ENCODE measurements at regions not wholly inside any gene's neighbourhood (a gene's known extent, or its start where the extent isn't known, plus 50 kb on each side); places are given as distances from the start of the nearest gene placed in this dataset.

DNA sequence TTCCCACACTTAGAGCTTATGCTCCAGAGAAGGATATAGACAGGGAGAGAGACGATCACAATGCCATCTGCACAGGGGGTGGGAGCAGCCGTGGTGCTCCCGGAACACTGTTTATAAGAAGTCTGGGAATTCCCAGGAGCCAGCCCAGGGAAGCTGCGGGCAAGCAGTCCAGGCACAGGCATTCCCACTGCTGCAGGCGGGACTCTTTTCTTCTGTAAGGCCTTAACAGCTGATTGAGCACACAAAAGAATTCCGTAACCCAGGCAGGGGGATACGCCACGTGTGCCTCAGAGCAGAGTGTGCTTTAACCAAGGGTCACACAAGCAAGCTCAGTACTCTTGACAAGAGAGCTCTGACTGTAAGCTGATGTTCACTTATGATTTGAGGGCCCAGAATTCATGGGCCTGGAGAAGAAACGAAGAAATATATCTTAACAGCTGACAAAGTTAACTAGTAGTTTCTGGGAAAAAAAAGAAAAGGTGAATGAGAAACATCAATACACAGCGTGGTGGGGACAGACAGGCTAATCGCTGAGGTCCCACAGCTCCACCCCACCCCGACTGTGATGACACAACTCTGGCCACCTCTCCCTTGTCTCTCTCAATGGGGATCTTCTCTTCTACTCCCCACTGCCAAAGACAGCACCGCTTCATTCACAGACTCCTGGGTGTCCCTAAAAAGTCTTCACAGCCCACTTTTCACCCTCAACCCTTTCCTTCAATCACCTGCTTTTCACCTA lies 85.9 kb upstream of the SIMC1 start:
- Histone ChIP-seq H3K4me2 (no peak overlapping the region), H3K9ac (no peak overlapping the region), H3K4me1 (no peaks in the 10 kb centered on the region), H3K36me3 (no peaks in the 10 kb centered on the region), H4K20me1 (no peaks in the 10 kb centered on the region; a peak in 1 of 22 replicates), H3K9me3 (replicated peaks in 1 of 11) (no peaks in the 10 kb centered on the region), H3K27me3 (no peaks in the 10 kb centered on the region), H3K4me3 (no peak overlapping the region), H3K27ac (no peak overlapping the region)
- no peak for TF ChIP-seq Cebpa-rat (IDR thresholded peaks at IDR 0.05)

DNA sequence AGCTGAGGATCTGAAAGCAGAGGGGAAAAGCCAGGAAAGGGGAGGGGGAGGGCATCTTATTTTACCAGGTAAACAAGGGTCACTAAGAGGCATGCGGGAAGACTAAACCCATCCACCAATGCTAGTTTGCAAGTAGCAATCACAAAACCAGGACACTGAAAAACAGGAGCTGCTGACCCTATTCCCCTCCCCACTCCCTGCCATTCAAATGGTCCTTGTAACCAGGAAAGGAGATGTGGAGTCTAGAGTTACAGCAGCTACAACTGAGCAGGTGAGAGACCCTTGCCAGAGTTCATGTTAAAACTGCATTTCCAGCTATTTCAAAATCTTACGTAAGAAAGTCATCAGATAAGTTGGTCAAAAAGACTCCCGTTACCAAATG lies 85.3 kb upstream of the SIMC1 start:
- Histone ChIP-seq H3K27me3 (no peaks in the 10 kb centered on the region), H3K9me3 (replicated peaks in 1 of 11) (no peaks in the 10 kb centered on the region), H3K4me2 (no peak overlapping the region), H3K27ac (no peak overlapping the region), H3K36me3 (no peaks in the 10 kb centered on the region), H3K4me3 (no peak overlapping the region), H3K4me1 (no peaks in the 10 kb centered on the region), H4K20me1 (no peaks in the 10 kb centered on the region; a peak in 1 of 22 replicates), H3K9ac (no peak overlapping the region)
- no peak for TF ChIP-seq Cebpa-rat (IDR thresholded peaks at IDR 0.05)

DNA sequence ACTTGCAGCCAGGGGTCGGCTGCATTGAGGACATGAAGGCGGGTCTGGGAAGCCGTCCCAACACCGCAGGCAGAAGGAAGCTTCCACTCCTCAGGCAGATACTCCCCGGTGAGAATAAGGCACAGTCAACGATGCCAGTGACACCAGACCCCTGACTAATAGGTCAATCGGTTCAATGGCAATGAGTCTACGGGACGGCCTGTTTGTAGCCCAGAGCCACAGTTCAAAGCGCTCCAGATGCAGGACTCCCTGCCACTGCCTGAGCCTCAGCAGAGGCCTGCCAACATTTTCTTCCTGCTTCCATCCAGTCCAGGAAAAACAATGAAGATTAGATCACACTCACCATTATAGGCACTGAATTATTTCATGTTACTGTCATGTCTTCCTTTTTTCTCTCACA lies 84.5 kb upstream of the SIMC1 start:
- H4K20me1 ChIP-seq = no peaks in the 10 kb centered on the region; a peak in 1 of 22 replicates
- no peaks in the 10 kb centered on the region for H3K9me3 ChIP-seq (replicated peaks in 1 of 11)
- H3K9ac ChIP-seq = no peak overlapping the region
- H3K4me1 ChIP-seq = no peaks in the 10 kb centered on the region
- no peak overlapping the region for H3K4me2 ChIP-seq
- H3K4me3 ChIP-seq = no peak overlapping the region
- no peak for TF ChIP-seq Cebpa-rat (IDR thresholded peaks at IDR 0.05)
- no peaks in the 10 kb centered on the region for H3K36me3 ChIP-seq
- no peaks in the 10 kb centered on the region for H3K27me3 ChIP-seq
- H3K27ac ChIP-seq = no peak overlapping the region

DNA sequence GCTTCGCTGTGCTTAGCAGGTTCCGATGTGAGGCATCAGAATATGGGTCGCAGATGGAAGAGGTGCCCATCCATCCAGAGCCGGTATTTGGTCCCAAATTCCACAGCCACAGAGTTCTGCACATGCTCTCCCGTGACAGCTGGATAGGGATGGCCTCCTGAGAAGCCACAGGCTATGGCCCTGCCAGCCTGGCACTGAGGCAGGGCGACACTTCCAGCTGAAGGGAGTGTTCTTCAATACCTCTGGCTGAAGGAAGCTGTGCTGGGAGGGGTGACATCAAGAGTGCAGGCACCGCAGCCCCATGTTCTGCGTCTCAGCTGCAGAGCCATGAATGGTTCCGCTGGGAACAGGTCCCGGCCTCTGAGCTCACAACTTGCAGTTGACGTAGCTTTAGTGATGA lies 83.4 kb upstream of the SIMC1 start:
- no peak overlapping the region for H3K27ac ChIP-seq
- no peak for TF ChIP-seq Cebpa-rat (IDR thresholded peaks at IDR 0.05)
- H3K4me1 ChIP-seq = peaks cover 0 to 4% (median 0%) of the 10 kb centered on the region in 10 experiments; a peak in 2 of 20 replicates
- no peaks in the 10 kb centered on the region for H3K9me3 ChIP-seq (replicated peaks in 1 of 11)
- no peak overlapping the region for H3K4me3 ChIP-seq
- H3K4me2 ChIP-seq = no peak overlapping the region
- no peaks in the 10 kb centered on the region for H3K36me3 ChIP-seq
- no peaks in the 10 kb centered on the region; a peak in 1 of 22 replicates for H4K20me1 ChIP-seq
- no peaks in the 10 kb centered on the region for H3K27me3 ChIP-seq
- H3K9ac ChIP-seq = no peak overlapping the region

DNA sequence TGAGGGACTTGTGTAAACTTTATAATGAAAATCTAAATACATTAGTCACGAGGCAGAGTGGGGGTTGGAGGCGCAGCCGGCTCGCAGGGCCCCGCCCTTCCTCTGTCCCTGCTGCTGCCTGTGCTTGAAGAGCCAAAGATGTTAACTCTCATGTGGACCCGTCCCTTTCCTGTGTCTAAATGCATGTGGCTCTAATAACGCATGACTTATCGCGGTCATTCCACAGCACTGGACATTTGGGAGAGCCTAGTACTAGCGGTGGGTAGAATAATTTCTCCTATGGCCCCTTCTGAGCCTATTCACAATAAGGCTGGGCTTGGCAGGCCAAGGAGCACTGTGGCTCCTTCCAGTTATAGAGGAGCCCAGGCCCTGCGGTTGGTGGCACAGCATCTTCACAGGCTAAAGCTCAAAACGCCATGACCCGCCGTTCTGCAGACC lies 82.3 kb upstream of the SIMC1 start:
- H3K36me3 ChIP-seq = no peaks in the 10 kb centered on the region
- H3K4me3 ChIP-seq = no peak overlapping the region
- H4K20me1 ChIP-seq = no peaks in the 10 kb centered on the region; a peak in 1 of 22 replicates
- no peak overlapping the region for H3K4me2 ChIP-seq
- H3K9me3 ChIP-seq (replicated peaks in 1 of 11) = no peaks in the 10 kb centered on the region
- no peak overlapping the region for H3K27ac ChIP-seq
- H3K4me1 ChIP-seq = peaks cover 0 to 5% (median 0%) of the 10 kb centered on the region in 10 experiments; a peak in 2 of 20 replicates
- H3K27me3 ChIP-seq = no peaks in the 10 kb centered on the region
- H3K9ac ChIP-seq = no peak overlapping the region
- TF ChIP-seq Cebpa-rat (IDR thresholded peaks at IDR 0.05) = no peak

DNA sequence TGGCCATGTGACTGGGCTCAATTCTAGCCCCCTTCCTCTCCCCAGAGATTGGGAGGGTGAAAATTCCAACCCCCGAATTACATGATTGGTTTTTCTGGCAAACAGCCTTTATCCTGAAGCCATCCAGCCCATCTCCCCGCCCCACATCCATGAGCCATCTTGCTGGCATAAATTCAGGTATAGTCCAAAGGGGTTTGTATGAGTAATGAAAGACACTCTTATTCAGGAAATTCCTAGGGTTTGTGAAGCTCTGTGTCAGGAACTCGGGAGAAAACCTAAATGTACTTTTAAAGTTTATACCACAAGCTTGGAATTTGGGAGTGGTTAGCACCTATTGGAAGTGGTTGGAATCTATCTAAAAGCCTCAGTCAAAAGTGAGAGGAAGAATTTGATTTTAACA lies 80.6 kb upstream of the SIMC1 start:
- Histone ChIP-seq H3K4me3 (no peak overlapping the region), H3K4me2 (no peak overlapping the region), H3K4me1 (peaks cover 0 to 5% (median 0%) of the 10 kb centered on the region in 10 experiments; a peak in 2 of 20 replicates), H3K9me3 (replicated peaks in 1 of 11) (no peaks in the 10 kb centered on the region), H3K27me3 (no peaks in the 10 kb centered on the region), H3K36me3 (no peaks in the 10 kb centered on the region), H3K9ac (no peak overlapping the region), H4K20me1 (no peaks in the 10 kb centered on the region; a peak in 1 of 22 replicates), H3K27ac (no peak overlapping the region)
- TF ChIP-seq Cebpa-rat (IDR thresholded peaks at IDR 0.05) = no peak

DNA sequence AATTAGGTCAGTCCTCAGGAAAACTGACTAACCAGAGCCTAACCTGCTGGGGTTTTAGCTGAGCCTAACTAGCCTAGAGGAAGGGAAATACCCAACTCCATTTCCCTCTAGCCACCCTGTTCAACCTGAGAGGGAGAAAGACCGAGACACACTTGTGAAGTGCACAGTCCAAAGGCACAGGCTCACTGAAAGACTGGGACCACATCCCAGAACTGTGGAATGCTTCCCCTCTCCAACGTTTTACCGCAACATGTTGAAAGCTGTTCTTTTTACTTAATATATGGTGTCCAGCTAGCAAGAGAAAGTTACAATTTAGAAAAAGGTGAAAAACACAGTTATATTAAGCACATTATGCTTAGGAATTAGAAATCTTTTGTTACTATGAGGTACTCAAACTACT lies 76.8 kb upstream of the SIMC1 start:
- no peaks in the 10 kb centered on the region for H3K27me3 ChIP-seq
- H3K27ac ChIP-seq = no peak overlapping the region
- H3K36me3 ChIP-seq = no peaks in the 10 kb centered on the region
- no peak overlapping the region for H3K4me2 ChIP-seq
- no peak overlapping the region for H3K4me3 ChIP-seq
- peaks cover 0 to 6% (median 0%) of the 10 kb centered on the region in 11 experiments; a peak in 1 of 22 replicates for H3K9me3 ChIP-seq (replicated peaks in 1 of 11)
- H3K9ac ChIP-seq = no peak overlapping the region
- H3K4me1 ChIP-seq = peaks cover 0 to 5% (median 0%) of the 10 kb centered on the region in 10 experiments; a peak in 2 of 20 replicates
- TF ChIP-seq Cebpa-rat (IDR thresholded peaks at IDR 0.05) = no peak
- no peaks in the 10 kb centered on the region for H4K20me1 ChIP-seq

DNA sequence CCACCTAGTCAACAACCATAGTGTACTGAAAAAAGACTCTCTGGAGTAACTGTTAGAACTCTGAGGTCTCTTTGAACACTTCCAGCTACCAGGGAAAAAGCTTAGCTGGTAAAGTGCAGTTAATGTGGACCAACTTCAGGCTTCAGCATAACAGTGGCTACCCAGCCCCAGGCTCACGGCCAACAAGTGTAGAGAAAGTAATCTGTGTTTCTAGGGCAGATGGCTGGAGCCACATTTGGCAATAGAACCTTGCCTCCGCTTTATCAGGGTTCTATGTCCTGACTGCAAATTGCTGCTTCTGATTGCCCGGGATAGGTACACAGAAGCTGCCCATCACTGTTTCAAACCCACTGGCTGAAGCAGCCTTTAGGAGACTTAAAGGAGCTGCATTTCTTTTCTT lies 76.0 kb upstream of the SIMC1 start:
- H3K9me3 ChIP-seq (replicated peaks in 1 of 11) = peaks cover 0 to 6% (median 0%) of the 10 kb centered on the region in 11 experiments; a peak in 1 of 22 replicates
- TF ChIP-seq Cebpa-rat (IDR thresholded peaks at IDR 0.05) = no peak
- H3K4me3 ChIP-seq = no peak overlapping the region
- H4K20me1 ChIP-seq = no peaks in the 10 kb centered on the region
- H3K27ac ChIP-seq = no peak overlapping the region
- no peak overlapping the region for H3K9ac ChIP-seq
- H3K4me1 ChIP-seq = peaks cover 0 to 5% (median 0%) of the 10 kb centered on the region in 10 experiments; a peak in 2 of 20 replicates
- H3K36me3 ChIP-seq = no peaks in the 10 kb centered on the region
- H3K4me2 ChIP-seq = no peak overlapping the region
- no peaks in the 10 kb centered on the region for H3K27me3 ChIP-seq

DNA sequence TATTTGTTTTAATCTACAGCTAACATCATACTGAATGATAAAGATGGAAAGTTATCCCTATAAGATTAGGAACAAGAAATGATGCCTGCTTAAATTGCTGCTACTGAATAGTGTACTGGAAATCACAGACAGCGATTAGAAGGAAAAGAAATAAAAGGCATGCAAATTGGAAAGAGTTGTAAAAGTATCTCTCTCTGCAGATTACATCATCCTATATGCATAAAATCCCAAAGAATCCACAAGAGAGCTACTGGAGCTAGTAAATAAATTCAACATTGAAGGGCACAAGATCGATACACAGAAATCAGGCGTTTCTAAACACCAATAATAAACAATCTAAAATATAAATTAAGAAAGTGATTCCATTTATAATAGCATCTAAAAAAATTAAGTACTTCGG lies 75.3 kb upstream of the SIMC1 start:
- H3K4me1 ChIP-seq = peaks cover 0 to 5% (median 0%) of the 10 kb centered on the region in 10 experiments; a peak in 2 of 20 replicates
- no peak overlapping the region for H3K4me3 ChIP-seq
- H4K20me1 ChIP-seq = no peaks in the 10 kb centered on the region
- no peak overlapping the region for H3K27ac ChIP-seq
- no peak for TF ChIP-seq Cebpa-rat (IDR thresholded peaks at IDR 0.05)
- H3K4me2 ChIP-seq = no peak overlapping the region
- no peak overlapping the region for H3K9ac ChIP-seq
- no peaks in the 10 kb centered on the region for H3K27me3 ChIP-seq
- peaks cover 0 to 6% (median 0%) of the 10 kb centered on the region in 11 experiments; a peak in 1 of 22 replicates for H3K9me3 ChIP-seq (replicated peaks in 1 of 11)
- H3K36me3 ChIP-seq = no peaks in the 10 kb centered on the region

DNA sequence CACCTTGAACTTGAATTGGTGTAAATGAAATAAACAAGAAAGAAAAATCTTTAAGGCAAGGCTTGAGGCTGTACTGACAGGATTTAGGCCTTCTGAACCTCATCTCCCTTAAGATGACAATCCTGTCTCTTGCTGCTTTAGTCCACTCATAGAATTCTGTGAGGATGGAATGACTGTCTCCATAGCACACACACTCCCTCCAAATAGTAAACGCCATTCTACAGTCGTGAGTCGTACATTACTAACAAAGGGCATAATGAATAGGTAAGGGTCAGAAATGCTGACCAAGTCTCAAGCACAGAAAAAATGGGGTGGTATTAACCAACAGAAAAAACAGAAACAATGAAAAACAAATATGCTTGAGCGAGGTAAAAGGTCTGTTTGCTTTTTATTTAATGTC lies 71.8 kb upstream of the SIMC1 start:
- no peak overlapping the region for H3K9ac ChIP-seq
- no peak overlapping the region for H3K4me3 ChIP-seq
- no peaks in the 10 kb centered on the region for H3K4me1 ChIP-seq
- H3K9me3 ChIP-seq (replicated peaks in 1 of 11) = peaks cover 0 to 6% (median 0%) of the 10 kb centered on the region in 11 experiments; a peak in 1 of 22 replicates
- TF ChIP-seq Cebpa-rat (IDR thresholded peaks at IDR 0.05) = no peak
- no peak overlapping the region for H3K4me2 ChIP-seq
- no peaks in the 10 kb centered on the region for H3K27me3 ChIP-seq
- H3K27ac ChIP-seq = no peak overlapping the region
- H3K36me3 ChIP-seq = no peaks in the 10 kb centered on the region
- H4K20me1 ChIP-seq = no peaks in the 10 kb centered on the region

All from BLaER1 treated with 17β-estradiol and CSF1 and Interleukin-3, amounts not matched to agents 10 nM and 100 nM (cell line).